NCI-H187 treated with DMSO at 0.1 percent for 48 hours (cell line): ENCODE measurements at regions not wholly inside any gene's neighbourhood (a gene's known extent, or its start where the extent isn't known, plus 50 kb on each side); places are given as distances from the start of the nearest gene placed in this dataset.

Experiments
- DNase-seq: peaks from one replicate; lab custom pipeline; 2025; lab: John Stamatoyannopoulos, UW

GRCh38 chr17:55582897-55583296 is 71.6 kb upstream of the SMIM36 start:
- DNase-seq = no peak

GRCh38 chr17:55580596-55581133 is 69.4 kb upstream of the SMIM36 start:
- no peak for DNase-seq

GRCh38 chr17:55577687-55578086 is 66.4 kb upstream of the SMIM36 start:
- no peak for DNase-seq

GRCh38 chr17:55576996-55577586 is 65.8 kb upstream of the SMIM36 start:
- DNase-seq = no peak

- no peak for DNase-seq
Observed at GRCh38 chr17:55576237-55576995, 65.2 kb upstream of the SMIM36 start.

GRCh38 chr17:55575058-55575636 is 63.9 kb upstream of the SMIM36 start:
- DNase-seq = no peak

- no peak for DNase-seq
Observed at GRCh38 chr17:55572599-55572998, 61.3 kb upstream of the SMIM36 start.

- no peak for DNase-seq
Observed at GRCh38 chr17:55572139-55572538, 60.9 kb upstream of the SMIM36 start.

GRCh38 chr17:55571095-55571494 is 59.8 kb upstream of the SMIM36 start:
- no peak for DNase-seq

- DNase-seq = no peak
Observed at GRCh38 chr17:55570391-55570790, 59.1 kb upstream of the SMIM36 start.

- no peak for DNase-seq
Observed at GRCh38 chr17:55567240-55568214, 56.3 kb upstream of the SMIM36 start.

- no peak for DNase-seq
Observed at GRCh38 chr17:55564081-55564480, 52.8 kb upstream of the SMIM36 start.

GRCh38 chr17:55563363-55563762 is 52.1 kb upstream of the SMIM36 start:
- DNase-seq = no peak

- DNase-seq = no peak
Observed at GRCh38 chr17:55561973-55562495, 50.8 kb upstream of the SMIM36 start.

- DNase-seq = no peak
Observed at GRCh38 chr17:55561316-55561972, 50.2 kb upstream of the SMIM36 start.
